HG02885 (cell line): ENCODE measurements at regions not wholly inside any gene's neighbourhood (a gene's known extent, or its start where the extent isn't known, plus 50 kb on each side); places are given as distances from the start of the nearest gene placed in this dataset.

Source experiments
- ATAC-seq: cut with Tn5 transposase; IDR thresholded peaks from one replicate; pipeline ENCODE4 v1.9.1; 2021; ENCODE audit warnings: mild to moderate bottlenecking; ENCODE audit not compliant: unreplicated experiment, poor library complexity

DNA sequence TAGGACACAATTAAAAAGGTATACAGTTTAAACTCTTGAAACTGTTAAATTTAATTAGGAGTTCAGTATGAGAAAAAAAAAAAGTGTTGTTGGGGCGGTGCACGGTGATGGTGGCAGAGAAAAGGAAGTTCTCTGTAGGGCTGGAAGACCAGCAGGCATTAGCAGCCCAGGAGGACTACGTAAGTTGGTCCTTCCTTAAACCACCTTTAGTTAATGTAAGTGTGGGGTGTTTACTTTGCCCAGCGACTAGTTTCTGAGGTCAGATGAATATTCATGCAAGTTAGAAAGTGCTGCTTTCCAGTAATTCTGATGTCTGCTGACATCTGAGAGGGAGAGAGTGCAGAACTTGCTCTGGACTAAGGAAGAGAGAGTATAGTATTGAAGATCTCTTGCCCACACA, 54.9 kb downstream of the NKX2-1 start:
- ATAC-seq = no peak

DNA sequence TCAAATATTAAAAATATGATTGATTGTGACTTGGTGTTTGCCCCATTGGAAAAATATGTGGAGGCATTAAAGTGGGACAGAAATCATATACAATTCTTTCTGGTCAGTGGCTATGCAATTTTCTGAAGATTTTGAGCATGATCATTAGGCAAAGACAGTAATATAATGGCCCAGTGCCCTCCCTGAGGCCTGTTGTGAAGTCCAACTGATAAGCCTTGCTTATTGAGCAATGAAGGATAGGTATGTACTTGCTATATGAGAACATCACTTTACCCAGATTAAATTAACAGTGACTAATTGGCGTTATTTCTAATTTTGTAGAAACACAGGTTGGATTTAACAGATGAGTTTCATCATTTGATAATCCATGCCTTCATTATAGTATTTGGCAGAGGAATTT, 57.1 kb downstream of the NKX2-1 start:
- no peak for ATAC-seq

DNA sequence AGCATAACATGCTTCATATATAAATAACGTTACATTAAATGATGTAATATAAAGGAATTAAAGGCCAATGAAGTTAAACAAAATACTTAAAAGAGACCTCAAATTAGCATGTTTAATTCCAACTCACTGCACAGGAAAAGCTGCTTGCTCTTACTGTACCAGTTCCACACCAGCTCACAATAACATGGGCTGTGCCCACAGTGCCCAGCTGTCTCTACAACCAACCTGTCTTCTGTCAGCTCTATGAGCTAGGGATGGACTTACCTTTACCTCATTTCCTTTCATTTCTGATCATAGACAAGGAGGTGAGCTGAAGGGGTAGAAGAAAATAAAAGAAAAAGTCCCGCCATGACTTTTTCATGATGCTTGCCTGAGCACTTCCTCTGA, 64.8 kb downstream of the NKX2-1 start:
- ATAC-seq = no peak

DNA sequence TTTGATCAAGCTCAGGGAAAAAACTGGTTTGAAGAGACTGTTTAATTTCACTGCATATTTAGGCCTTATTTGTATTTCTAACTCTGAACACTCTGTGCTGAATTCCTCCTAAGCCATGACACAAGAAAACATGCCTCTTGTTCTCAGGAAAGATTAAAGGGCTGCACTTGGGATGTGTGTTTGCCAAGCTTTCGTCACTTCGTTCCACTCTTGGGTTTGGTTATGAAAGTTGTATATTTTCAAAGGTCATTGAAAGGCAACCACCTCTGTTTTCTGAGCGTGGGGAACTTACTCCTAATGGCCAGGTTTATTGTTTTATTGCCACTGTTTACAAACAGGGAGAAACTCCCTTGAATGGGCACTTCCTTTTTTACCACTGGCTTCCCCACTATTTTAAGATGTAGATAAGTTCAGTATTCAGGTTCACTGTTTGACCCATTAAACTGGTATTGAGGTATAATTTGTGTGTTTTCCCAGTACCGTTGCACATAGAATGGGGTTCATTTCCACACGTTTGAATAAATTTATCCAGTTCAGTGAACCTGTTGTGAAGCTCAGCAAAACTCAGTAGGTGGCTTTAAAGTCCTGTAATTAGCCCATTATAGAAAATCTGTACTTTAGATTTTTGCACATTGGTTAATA, 65.3 kb downstream of the NKX2-1 start:
- ATAC-seq = no peak

DNA sequence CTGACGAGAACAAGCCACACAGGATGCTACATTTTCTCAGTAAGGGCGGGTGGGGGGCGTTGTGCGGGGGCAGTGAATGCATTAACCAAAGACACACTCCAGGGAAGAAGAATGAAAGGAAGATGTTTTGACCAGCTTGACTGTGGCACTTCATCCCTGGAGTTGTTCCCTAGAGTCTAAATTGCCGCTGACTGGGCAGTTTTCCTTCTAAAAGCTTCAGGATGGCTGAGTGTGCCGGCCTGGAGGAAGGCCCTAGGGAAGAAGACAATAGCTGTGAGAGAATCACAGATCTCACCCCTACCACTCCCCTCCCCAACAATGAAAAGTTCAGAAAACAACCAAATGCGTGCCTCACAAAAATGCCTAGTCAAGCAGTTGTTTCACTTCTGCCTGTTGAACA, 67.2 kb downstream of the NKX2-1 start:
- no peak for ATAC-seq

DNA sequence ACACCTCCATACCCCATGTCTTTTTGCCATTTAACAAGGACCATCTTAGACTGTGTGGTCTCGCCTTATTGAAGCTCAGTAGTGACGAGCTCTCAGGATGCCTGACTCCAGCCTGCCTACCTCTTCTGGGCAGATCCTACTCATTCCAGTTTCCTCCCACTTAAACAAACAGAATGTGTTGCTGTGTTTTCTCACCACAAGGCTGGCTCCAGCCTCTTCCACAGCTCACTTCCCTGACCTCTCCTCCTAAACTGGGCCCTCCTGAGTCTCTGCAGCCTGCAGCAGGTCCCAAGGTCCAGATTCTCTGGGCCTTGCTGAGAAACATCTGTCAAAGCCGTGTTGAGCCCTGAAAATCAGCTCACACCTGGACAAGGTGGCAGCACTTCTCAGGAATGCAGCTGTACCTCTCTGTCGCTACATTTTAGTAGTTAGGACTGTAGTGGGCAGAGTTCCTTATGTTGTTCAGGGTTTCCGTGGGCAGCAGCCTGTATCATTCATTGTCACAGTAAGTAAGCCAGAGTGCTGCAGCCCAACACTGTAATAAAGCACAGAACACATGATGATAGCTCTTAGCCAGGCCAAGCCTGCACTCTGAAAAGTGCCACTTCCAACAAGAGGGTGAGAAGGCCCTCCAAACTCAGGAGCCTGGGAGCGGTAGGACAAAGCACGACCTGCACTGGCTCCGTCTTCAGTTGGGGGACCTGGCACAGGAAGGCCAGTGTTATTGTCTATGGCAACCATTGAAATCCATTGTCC, 68.5 kb downstream of the NKX2-1 start:
- ATAC-seq = no peak

DNA sequence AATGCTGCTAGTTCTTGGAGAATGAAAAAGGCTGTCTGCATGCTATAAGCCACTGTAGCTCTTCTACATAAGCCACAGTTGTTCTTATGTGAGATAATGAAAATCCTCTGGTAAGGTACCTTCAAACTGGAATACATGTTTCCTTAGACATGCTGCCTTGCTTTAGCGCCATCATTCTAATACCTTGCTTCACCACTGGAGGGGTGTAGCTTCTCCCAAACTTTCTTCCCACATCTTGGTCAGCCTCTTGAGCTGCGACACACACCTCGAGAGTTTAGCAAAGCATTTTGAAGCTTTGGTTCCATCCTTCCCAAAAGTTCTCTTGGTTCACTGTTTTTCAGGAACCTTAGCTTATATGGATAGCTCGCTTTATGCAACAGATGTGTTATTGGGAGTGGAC, 69.5 kb downstream of the NKX2-1 start:
- ATAC-seq = no peak

DNA sequence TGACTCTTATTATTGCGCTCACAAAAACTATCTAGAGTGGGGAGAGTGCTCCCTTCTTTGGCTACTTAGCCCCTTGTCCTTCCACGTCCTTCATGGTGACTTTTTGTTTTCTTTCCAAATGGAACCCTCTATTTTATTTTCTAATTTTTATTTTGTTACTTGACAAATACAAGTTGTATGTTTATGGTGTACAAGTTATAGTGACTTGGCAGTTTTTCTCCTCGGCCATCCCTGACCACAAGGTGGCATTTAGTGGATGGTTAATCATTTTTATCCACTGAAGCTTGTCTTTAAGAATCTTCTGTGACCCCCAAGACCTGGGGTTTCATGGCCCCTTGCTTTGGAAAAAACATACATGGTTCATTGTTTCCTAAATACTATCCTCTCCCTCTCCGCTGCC, 70.1 kb downstream of the NKX2-1 start:
- ATAC-seq = no peak

DNA sequence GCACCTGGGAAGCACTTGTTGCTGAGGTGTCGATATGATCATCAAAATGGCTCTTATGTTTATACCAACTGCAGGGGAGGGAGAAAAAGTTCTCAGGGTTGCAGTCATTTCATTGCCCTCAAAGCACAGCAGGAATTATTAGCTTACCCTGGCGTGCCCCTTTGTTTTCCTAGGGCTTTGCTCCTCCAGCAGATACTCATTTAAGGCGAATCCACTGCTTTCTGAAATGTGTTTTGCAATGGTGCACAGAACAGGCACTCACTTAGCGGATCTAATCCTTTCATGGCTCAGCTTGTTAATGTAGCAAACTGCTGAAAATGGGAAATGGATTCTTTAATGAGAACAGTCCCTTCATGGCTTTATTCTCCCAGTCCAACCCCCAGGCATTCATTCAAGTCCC, 76.7 kb downstream of the NKX2-1 start:
- ATAC-seq = no peak

DNA sequence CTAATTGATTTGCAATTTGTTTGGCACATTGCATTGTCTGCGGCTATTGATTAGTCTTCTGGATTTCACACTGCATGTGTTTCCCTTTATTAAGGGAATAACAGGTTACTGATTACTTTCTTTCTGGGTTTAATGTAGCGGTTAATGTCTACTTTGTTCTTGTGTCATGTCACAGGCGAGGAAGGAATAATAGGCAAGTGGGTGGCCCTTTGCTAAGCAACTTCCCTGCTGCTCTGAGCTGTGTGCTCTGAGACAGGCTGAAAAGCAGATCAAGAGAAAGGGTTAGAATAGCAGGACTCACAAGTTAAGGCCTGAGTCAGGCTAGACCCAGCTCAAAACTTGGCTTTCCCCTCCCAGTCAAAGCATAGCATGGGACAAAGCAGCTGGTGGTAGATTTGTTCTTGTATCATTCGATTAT, 77.2 kb downstream of the NKX2-1 start:
- ATAC-seq = no peak

DNA sequence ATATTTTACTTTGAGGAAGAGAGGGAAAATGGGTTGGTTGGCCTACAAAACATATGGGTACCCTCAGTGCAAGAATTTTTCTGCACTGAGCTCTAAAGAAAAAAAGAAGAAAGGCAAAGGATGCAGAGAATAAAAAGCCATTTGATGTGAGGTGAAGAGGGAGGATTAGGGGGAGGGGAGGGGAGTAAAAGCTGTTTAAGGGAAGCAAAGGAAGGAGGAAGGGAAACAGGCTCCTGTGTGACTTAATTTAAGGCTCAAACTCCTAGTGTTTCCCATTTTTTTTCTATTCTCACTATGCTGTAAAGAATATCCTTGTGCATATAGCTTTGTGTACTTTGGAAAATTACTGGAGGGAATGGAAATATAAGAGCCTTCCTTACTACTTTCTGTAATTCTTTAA, 78.7 kb downstream of the NKX2-1 start:
- ATAC-seq = no peak

DNA sequence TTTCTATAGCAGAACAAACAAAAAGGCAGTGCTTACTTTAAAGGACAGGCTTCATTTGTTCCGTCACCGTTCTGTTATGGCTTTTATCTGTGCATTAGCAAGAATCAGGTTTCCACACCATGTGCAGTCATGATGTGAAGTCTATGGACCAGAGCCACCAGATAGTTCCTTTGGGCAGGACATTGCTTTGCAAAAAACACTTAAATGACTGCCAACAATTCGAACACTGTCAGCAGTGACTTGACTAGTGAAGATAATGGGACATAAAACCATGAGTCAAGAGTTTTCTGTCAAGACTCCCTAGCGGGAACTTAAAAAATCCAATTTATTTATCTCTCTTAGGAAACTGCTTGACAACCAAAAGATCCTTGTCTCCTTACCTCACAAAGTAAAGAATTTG, 80.3 kb downstream of the NKX2-1 start:
- no peak for ATAC-seq

DNA sequence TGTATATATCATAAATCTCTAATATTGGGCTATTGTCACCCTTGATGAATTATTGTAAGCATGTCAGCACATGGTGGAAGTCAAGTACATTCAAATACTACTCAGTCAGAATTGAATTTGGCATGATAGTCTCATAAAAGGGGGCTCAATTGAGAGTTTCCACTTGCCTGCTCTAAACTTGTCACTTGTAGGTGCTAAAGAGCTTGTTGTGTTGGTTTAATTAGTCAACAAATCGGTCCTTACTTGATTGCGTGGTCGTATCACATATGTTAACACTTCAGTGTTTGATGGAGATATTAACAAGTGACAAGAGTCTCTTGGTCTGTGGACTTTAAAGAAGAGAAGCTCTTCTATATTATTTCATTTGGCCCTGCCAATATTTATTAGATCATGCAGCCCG, 81.1 kb downstream of the NKX2-1 start:
- ATAC-seq = no peak

DNA sequence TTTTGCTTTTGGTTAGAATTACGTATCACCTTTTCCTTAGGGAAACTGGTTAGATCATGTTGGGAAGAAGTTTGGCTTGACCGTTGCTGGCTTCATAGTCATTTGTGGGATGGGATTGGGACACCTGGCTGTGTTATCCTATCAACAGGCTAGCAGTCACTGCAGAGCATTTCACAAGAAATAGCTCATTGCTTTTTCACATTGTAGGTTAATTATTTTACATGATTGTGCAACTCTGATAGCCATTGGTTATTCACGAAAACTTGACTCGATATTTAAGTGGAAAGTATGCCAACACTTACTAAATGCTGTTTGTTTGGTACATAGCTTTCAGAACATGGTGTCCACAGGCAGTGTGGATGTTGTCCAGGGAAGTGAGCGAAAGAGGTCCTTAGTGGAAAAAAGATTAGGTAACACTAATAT, 89.4 kb downstream of the NKX2-1 start:
- no peak for ATAC-seq

DNA sequence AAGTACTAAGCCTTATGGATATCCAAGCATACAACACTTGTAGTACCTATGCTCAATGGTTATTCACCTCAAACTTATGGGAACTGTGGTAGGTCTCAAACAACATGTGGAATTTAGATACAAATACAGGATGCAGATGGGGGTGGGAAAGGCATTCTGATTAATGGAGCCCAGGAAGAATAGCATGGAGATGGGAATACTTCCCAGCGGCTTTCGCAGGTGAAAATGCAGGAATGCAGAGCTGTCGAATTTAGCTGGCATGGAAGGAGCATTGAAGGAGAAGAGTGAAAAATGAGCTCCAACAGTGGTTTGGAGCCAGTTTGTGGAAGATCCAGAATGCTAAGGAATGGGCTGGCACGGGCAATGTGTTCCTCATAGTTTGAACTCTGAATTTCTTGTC, 89.9 kb downstream of the NKX2-1 start:
- ATAC-seq = no peak

DNA sequence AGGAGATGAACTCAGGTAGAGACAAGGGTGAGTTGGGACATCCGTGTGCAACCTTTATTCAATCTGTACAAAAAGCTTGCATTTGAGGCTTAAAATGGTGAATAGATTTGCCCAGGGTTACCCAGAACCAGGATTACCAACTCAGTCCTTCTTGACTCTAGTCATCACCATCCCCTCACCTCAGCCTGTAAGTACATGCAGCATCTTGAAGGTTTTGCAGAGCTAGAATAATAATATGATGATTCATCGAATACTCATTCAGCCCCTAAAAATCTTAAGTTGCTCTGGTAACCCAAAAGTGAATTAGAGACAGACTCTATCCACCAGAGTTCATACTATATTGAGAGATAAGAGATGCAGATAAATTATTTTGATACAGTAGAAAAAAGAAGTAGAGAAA, 90.3 kb downstream of the NKX2-1 start:
- no peak for ATAC-seq

DNA sequence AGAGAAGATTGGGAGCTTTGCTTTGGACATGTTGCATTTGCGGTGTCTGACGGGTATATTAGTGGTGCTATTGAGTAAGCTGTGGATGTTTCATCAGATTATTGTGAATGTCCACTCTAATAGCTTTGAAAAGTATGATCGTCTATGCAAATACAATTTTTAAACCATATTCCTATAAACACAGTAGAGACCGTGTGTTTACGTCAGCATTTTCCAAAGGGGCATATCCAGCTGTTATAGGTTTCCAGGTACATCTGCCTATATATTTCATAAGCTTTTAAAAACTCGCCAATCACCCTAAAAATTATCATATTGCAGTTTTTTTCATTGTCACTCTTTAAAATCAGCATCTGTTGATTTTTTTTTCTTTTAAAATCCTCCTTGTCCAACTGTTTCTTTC, 91.7 kb downstream of the NKX2-1 start:
- ATAC-seq = no peak

DNA sequence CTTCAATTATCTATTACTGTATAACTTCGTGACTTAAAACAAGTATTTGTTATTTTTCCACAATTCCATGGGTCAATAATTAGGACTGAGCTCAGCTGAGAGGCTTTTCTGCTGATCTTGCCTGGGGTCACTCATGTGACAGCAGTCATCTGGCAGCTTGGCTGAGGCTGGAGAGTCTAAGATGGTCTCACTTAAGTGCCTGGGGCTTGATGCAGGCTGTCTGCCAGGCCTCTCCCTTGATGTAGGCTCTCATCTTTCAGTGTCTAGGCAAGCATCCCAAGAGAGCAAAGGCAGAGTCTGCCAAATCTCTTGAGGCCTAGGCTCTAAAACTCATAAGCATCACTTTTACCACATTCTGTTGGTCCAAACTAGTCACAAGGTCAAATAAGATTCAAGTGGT, 93.2 kb downstream of the NKX2-1 start:
- no peak for ATAC-seq

DNA sequence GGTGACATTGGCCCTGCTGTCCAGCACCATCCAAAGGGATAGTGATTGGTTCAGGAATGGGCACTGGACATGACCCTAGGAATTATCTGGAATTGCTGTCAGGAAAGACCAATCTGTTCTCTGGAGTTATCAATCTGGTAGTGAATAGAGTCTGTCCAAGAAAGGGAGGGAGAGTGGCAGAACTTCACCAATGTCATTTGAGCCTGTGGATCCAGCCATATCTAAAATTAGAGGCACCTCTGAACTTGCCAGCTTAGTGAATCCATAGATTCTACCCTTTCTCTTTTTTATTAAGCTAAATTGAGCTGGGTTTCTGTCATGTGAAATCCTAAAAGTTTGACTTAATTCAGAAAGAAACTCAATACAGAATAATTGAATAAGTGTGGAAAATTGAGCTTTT, 93.9 kb downstream of the NKX2-1 start:
- ATAC-seq = no peak

DNA sequence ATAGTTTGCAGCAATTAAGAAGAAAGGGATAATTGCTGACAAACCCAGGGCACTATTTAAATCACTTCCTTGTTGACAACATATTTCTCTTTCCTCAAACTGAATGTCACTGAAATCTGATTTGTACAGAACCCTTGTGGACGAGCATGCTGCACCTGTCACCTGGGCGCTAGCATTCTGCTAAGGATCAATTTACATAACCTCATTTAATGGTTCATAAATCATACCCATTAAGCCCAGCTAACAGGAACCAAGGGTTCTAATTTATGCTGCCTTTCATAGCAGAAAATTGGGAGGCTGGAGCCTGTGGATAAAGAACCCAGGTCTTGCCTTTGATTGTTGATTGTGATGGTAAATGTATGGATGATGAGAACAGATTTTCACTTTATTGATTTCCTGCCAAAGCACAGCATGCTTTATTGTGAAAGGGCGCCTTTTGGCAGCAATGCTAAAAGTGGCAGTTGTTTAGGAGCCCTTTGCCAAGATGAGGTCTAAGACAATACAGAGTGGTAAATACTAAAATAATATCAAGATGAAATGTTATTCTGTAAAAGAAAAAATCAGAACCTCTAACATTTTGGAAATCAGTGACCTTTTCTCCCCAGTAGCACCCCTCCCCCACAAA, 95.4 kb downstream of the NKX2-1 start:
- no peak for ATAC-seq

DNA sequence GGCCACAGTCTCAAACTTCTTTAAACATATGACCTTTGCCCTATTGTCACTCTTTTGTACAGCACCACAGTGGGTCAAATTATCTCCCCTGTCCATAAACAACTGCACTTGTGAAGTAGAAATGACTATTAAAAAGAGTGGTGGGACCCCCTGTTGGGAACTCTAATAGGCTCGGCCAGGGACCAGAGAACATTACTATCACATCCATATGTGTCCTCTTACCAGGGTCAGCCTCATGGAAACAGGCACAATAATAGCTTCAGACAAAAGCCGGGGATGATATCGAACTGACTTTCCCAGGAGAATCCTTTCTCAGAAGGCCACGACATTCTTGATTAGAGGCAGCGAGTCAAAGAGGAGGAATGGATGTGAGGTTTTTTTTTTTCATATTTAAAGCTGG, 96.6 kb downstream of the NKX2-1 start:
- no peak for ATAC-seq

DNA sequence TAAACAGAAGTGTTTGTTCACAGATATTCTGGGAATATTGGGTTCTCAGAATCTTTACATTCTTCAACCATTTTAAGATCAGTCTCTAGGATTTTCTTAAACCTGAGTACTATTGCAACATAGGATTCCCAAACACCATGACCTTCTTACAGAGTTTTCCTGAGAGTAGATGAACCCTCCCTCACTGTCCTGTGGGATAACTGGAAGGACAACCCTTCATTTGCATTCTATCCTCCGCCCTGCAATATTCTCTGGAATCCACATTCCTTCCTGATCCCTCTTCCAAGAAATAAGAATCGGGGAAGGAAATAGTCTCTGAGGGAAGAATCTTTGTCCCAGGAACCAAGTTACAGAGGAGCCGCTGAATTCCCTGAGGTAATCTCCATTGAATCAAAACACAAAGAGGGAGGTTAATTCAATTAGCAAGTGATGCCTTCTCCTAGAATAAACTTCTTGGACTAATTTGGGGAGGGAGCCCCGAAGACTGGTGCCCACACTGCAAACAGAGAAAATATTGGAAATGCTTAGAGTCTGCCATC, 99.8 kb upstream of the MBIP start:
- ATAC-seq = no peak
